KMS-11 (cell line): ENCODE measurements at regions not wholly inside any gene's neighbourhood (a gene's known extent, or its start where the extent isn't known, plus 50 kb on each side); places are given as distances from the start of the nearest gene placed in this dataset.

Source experiments
- H2AFZ ChIP-seq: fragments of 200-600 bp; sonication (generic); 2 replicates; pipeline ENCODE4 v1.6.1; 2016; ENCODE audit warnings: antibody characterized with exemption, mixed run types, low read depth
- H3K27ac ChIP-seq: fragments of 200-600 bp; sonication (generic); 2 replicates; pipeline ENCODE4 v1.6.1; 2016; ENCODE audit warnings: mild to moderate bottlenecking, mixed run types
- H3K27me3 ChIP-seq: fragments of 200-600 bp; sonication (generic); 2 replicates; pipeline ENCODE4 v1.6.1; 2017; ENCODE audit warnings: mild to moderate bottlenecking, low read depth, mixed run types, moderate library complexity; ENCODE audit not compliant: insufficient read depth
- H3K36me3 ChIP-seq: fragments of 200-600 bp; sonication (generic); 2 replicates; pipeline ENCODE4 v1.6.1; 2017; ENCODE audit warnings: mild to moderate bottlenecking, mixed run types; ENCODE audit not compliant: insufficient read depth
- H3K4me1 ChIP-seq: fragments of 200-600 bp; sonication (generic); 2 replicates; pipeline ENCODE4 v1.6.1; 2016; ENCODE audit warnings: mild to moderate bottlenecking, low read depth, mixed run types; ENCODE audit not compliant: poor library complexity, severe bottlenecking
- H3K4me2 ChIP-seq: fragments of 200-600 bp; sonication (generic); 2 replicates; pipeline ENCODE4 v1.7.0; 2016; ENCODE audit warnings: mild to moderate bottlenecking, mixed run types
- H3K4me3 ChIP-seq: fragments of 200-600 bp; sonication (generic); IDR thresholded peaks from 2 replicates; pipeline ENCODE4 v1.6.1; 2017; ENCODE audit warnings: low read depth, low read length, mixed read lengths; ENCODE audit not compliant: insufficient read depth
- H3K79me2 ChIP-seq: fragments of 200-600 bp; sonication (generic); 2 replicates; pipeline ENCODE4 v1.6.1; 2016; ENCODE audit warnings: low read depth, mixed run types; ENCODE audit not compliant: insufficient read depth
- H3K9ac ChIP-seq: fragments of 200-600 bp; sonication (generic); 2 replicates; pipeline ENCODE4 v1.6.1; 2016; ENCODE audit warnings: mild to moderate bottlenecking, mixed run types
- H4K20me1 ChIP-seq: fragments of 200-600 bp; sonication (generic); 2 replicates; pipeline ENCODE4 v1.6.1; 2016; ENCODE audit warnings: mild to moderate bottlenecking, mixed run types; ENCODE audit not compliant: insufficient read depth
- TF ChIP-seq, protein P1 (sequence below): fragments of 200-600 bp; sonication (generic); conservative IDR thresholded peaks from 2 replicates; pipeline ENCODE4 v1.6.1; 2017; ENCODE audit warnings: low read depth, mild to moderate bottlenecking, antibody characterized with exemption, low read length, moderate library complexity, mixed read lengths

DNA sequence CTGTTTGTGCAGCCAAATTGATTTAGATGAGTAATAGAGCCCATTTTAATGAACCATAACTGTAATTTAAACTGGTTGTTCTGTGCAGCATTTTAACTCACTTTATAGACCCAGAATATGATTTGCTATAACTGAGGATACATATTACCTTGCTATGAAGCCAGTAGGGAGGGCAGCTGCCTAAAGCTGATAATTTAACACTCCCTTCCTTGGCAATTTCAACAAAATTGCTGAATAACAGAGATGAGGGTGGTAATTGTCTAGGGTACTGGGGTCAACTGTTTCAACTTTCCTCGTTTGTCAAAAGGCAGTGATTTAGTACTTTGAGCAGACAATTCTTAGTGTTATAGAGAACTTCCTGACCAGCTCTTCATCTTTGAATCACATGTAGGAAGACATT is 304.9 kb upstream of the POU1F1 start:
- Histone ChIP-seq H3K4me2 (no peak overlapping the region), H3K79me2 (no peaks in the 10 kb centered on the region), H3K27me3 (no peaks in the 10 kb centered on the region), H3K4me3 (no peak overlapping the region), H4K20me1 (no peaks in the 10 kb centered on the region), H3K4me1 (no peaks in the 10 kb centered on the region), H3K36me3 (no peaks in the 10 kb centered on the region), H2AFZ (no peak overlapping the region), H3K9ac (no peak overlapping the region), H3K27ac (no peak overlapping the region)
- TF ChIP-seq, protein P1, sequence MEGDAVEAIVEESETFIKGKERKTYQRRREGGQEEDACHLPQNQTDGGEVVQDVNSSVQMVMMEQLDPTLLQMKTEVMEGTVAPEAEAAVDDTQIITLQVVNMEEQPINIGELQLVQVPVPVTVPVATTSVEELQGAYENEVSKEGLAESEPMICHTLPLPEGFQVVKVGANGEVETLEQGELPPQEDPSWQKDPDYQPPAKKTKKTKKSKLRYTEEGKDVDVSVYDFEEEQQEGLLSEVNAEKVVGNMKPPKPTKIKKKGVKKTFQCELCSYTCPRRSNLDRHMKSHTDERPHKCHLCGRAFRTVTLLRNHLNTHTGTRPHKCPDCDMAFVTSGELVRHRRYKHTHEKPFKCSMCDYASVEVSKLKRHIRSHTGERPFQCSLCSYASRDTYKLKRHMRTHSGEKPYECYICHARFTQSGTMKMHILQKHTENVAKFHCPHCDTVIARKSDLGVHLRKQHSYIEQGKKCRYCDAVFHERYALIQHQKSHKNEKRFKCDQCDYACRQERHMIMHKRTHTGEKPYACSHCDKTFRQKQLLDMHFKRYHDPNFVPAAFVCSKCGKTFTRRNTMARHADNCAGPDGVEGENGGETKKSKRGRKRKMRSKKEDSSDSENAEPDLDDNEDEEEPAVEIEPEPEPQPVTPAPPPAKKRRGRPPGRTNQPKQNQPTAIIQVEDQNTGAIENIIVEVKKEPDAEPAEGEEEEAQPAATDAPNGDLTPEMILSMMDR = no peak

DNA sequence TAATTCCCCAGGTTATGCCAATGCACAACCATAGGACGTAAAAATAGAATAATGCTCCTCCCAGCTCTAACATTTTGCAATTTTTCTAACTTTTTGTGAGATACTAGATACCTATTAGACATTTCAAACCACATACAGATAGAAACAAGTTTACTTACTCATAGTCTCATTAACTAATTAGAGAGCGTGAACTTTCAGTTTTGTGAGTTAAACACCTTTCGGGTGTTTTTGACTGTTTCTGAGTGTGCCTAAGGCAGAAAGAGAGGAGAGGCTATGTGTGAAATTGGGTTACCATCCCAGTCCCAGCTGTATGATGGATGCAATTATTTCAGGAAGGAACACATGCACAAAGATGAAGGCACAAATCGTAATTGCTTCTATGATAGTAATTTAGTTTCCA is 300.4 kb upstream of the POU1F1 start:
- H3K4me2 ChIP-seq = no peak overlapping the region
- H3K9ac ChIP-seq = no peak overlapping the region

DNA sequence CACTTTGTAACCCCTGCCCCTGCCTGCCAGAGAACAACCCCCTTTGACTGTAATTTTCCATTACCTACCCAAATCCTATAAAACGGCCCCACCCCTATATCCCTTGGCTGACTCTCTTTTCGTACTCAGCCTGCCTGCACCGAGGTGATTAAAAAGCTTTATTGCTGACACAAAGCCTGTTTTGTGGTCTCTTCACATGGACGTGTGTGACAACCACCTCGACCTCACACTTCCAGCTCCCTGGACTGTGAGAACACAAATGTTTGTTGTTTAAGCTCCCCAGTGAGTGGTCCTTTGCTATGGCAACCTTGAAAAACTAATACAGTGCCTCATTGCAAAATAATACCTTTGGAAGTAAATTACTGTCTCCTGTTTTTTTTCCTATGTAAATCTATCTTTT is 299.2 kb upstream of the POU1F1 start:
- Histone ChIP-seq H3K79me2 (no peaks in the 10 kb centered on the region), H2AFZ (no peak overlapping the region), H3K9ac (no peak overlapping the region), H3K4me1 (no peaks in the 10 kb centered on the region), H3K27ac (no peak overlapping the region), H3K4me3 (no peak overlapping the region), H3K27me3 (no peaks in the 10 kb centered on the region), H3K4me2 (no peak overlapping the region), H3K36me3 (no peaks in the 10 kb centered on the region), H4K20me1 (no peaks in the 10 kb centered on the region)
- TF ChIP-seq, protein P1 = no peak

More for the DNA sequence above, 300.4 kb upstream of the POU1F1 start:
- Histone ChIP-seq H3K27ac (no peak overlapping the region), H4K20me1 (no peaks in the 10 kb centered on the region), H3K36me3 (no peaks in the 10 kb centered on the region), H3K4me1 (no peaks in the 10 kb centered on the region), H3K4me3 (no peak overlapping the region), H3K79me2 (no peaks in the 10 kb centered on the region), H2AFZ (no peak overlapping the region), H3K27me3 (no peaks in the 10 kb centered on the region)
- TF ChIP-seq, protein P1 = no peak

DNA sequence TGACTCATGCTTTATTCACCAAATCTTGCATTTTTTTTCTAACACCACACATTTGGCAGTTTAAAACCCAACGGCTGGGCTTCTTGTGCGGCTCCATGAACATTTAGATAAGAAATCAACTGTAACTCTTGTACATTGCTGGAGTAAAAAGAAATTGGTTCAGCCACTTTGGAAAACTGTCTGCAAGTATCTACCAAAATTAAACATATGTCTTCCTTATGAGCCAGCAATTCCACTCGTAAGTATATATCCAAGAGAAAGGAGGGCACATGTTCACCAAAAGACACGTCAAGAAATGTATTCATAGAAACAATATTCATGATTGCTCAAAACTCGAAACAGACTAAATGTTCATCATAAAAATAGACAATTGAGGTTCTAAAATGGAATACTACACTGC is 291.9 kb upstream of the POU1F1 start:
- Histone ChIP-seq H3K27me3 (no peaks in the 10 kb centered on the region), H2AFZ (no peak overlapping the region), H3K4me1 (no peaks in the 10 kb centered on the region), H3K9ac (no peak overlapping the region), H3K36me3 (no peaks in the 10 kb centered on the region), H3K4me2 (no peak overlapping the region), H3K4me3 (no peak overlapping the region), H3K79me2 (no peaks in the 10 kb centered on the region), H4K20me1 (no peaks in the 10 kb centered on the region), H3K27ac (no peak overlapping the region)
- TF ChIP-seq, protein P1 = no peak
